ENCODE measurements at regions not wholly inside any gene's neighbourhood (a gene's known extent, or its start where the extent isn't known, plus 50 kb on each side); places are given as distances from the start of the nearest gene placed in this dataset.
"Not testable (repeated sequence)": the region's sequence is repeated elsewhere in the genome, so short reads cannot be mapped to it uniquely, and the experiment has no call there.

DNA sequence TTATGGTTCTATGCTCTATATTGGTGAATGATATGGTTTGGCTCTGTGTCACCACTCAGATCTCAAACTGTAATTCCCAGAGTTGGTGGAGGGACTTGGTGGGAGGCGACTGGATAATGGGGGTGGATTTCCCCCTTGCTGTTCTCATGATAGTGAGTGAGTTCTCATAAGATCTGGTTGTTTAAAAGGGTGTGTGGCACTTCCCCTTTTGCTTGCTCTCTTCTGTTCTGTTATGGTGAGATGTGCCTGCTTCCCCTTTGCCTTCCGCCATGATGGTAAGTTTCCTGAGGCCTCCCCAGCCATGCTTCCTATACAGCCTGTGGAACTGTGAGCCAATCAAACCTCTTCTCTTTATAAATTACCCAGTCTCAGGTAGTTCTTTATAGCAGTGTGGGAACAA is 446.6 kb upstream of the PDE3A start:
- not testable (repeated sequence) for ATAC-seq

DNA sequence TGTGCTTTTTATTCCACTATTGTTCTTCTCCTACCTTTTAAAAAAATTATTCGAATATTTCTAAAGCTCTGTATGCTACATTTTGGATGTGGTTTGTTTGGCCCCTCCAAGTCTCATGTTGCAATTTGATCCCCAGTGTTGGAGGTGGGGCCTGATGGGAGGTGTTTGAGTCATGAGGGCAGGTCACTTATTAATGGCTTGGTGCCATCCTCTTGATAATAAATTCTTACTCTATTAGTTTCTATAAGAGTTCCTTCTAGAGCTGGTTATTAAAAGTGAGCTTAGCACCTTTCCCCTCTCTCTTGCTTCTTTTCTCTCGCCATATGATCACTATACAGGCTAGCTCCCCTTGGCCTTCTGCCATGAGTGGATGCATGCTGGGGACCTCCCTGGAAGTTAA is 445.6 kb upstream of the PDE3A start:
- no peak for ATAC-seq

DNA sequence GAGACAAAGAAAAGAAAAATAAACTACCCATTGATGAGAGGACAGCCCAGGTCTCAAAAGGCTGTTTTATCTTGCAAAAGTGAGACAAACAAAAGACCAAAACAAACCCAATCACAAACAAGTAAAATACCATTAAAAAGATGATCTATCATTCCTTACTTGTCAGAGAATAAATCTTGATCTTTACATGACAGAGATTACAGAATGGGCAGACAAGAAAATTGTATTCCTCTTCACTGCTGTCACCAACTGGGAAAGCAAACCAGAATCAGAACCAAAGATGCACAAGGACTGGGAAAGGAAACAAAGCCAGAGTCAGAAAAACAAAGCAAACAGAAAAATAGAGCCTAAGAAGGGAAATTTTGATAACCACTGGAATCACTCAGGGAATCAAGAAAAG is 444.0 kb upstream of the PDE3A start:
- ATAC-seq, result no peak

DNA sequence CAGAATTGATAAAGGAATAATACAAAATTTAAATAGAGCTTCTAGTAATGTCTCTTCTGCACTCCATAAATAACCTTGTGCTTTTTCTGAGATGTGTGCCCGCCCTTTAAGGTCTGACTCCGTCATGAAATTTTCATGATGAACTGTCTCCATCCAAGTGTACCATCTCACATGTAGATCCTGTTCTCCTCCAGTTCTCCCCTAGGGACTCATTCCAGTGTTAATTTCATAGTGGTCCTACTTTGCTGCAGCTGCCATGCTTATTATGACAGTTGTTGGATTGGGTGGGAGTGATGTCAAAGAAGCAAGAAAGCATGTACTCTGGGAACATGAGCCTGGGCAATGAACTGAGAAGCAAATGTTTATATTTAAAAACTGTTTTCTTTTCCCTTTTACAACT is 442.5 kb upstream of the PDE3A start:
- no peak for ATAC-seq

DNA sequence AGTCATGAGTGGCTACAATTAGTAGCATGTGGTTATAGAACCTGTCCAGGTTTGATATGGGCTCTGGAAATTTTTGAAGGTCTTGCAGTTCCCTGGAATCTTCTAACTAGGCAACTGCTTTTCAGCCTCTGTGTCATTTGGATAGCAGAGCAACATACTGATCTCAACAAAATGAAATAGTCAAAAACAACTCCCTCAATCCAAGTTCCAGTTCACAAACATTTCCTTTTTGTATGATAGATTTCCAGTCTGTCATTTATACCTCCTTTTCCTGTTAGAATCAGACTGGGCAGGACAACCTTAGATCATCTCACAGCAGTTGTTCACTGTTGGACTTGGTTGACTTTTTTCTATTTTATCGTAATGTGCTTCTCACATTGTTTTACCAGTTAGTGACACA is 442.1 kb upstream of the PDE3A start:
- ATAC-seq, result no peak

DNA sequence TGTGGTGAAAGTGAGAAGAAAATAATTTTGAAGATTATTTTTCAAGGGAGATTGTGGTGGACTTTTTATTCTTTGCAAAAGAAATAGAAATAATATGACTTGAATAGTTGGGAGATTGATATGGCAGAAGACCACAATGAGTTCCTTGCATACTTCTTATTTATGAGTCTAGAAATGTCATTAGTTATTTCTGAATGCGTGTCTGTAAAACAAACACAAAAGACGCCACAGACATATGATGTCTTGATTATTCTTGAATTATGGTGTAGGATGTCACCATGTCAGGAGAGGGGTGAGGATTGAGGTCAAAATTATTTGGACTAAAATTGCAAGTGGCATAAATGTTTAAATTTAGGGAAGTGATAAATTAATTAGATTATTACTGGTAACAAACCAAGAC is 440.7 kb upstream of the PDE3A start:
- ATAC-seq, result no peak

DNA sequence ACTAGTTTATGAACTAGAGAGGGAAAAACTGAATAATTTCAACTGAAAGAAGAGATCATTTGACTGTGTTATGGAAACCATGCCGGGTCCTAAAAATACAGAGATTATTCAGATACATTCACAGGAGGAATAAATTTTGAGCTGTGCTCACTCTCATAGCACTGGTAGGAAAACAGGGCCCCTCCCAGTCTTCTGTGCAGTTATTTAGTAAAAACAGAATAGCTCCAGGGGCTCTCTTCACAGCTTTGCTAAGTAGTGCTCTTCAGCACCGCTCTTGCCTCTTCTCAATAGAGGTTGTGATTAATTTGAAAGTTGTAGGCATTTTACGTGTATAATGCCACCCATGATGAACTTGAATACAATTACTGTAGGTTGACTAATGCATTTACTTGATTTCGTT is 435.9 kb upstream of the PDE3A start:
- no peak for ATAC-seq

DNA sequence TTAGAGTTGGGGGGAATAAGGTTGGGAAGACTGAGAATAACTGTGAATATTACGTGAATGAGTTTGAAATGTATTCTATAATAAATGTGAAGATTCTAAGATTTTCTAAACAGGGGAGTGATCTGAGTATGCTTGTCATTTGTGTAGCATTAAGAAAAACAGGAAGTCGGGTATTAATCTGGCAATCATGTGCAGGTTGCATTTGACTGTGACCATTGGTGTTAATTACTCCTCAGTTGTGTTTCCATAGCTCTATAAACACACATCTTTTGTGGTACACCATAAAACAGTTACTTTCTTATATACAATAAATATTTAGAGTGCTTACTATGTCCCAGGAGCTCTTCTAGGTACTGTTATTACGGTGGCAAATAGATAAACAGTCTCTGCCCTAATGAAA is 434.4 kb upstream of the PDE3A start:
- no peak for ATAC-seq

DNA sequence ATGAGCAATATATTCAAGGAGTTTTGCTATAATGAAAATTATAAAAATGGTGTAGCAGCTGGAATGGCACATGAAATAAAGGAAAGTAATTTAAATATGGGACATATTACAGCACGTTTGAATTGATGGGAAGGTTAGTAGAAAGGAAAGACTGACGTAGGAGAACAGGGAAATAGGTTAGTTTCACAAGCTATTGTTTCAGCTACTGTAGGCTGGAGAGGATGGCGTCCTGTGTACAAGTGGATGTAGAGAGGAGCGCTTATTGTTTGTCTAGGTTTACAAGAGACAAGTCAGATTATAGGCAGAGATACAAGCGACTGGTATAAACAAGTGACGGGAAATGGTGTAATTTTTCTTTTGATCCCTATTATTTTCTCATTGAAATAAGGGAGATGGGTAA is 431.2 kb upstream of the PDE3A start:
- ATAC-seq, result no peak

DNA sequence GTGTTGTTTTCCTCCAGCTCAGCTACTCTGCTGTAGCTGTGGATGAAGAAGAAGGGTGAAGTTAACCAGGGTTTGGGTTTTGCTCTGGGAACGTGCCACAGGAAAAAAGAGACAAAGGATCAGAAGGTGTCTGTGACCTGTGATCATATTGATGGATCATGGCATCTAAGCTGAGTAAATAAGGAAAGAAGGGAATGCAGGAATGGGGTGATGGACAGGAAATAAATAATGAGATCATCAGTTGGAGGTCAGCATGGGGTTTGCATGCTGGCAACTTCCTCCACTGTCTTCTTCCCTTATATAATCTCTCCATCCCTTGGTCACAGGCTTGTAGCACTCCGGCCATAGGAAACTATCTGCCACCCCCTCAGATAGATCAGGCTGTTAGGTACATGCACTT is 430.3 kb upstream of the PDE3A start:
- ATAC-seq, result no peak

DNA sequence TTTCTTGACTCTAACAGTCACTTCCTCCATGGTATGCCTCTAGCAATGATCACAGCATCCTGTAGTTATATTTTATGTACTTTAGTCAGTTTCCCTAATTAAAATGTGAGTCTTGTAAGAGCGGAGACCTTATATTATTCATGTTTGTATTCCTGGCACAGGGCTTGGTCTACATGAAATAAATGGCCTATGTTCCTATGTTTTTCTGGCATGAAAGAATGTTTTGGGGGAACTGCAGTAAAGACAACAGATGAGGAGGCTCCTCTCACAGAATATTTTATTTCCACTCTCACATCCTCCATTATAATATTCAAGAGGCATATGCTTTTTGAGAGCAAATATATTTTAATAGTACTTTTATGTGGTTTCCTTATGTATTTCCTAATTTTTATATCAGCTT is 429.8 kb upstream of the PDE3A start:
- no peak for ATAC-seq

DNA sequence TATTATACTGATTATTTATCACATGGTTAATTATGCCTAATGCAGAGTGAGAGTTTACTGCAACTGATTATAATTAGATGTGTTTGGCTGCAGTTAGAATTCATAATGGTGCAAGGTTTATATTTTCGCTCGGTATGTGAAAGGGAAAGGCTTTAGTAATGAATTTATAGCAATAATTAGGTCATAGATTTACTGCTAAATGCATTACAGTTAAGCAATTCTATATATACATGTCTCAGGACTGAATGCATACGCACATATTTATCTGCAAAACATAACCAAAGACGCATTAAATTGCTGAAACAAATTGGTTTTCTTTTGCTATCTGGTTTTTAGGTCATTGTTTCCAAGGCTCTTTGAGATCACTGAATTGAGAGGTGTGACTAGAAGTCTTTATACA is 428.1 kb upstream of the PDE3A start:
- ATAC-seq, result no peak

DNA sequence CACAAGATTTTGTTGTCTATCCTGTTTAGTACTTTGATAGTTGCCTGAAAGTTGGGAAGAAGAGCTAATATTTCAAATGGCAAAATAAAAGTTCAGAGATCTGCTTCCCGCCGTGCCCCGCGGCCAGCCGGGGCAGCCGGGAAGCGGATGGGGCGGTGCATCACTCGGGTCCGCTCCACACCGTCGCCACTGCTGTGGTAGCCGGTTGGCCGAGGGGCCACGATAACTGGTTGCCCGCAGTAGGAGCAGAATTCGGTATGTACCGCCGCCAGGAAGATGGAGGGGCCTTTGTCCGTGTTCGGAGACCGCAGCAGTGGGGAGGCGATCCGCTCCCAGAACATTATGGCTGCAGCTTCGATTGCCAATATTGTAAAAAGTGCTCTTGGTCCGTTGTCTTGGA is 427.2 kb upstream of the PDE3A start:
- ATAC-seq, result no peak

DNA sequence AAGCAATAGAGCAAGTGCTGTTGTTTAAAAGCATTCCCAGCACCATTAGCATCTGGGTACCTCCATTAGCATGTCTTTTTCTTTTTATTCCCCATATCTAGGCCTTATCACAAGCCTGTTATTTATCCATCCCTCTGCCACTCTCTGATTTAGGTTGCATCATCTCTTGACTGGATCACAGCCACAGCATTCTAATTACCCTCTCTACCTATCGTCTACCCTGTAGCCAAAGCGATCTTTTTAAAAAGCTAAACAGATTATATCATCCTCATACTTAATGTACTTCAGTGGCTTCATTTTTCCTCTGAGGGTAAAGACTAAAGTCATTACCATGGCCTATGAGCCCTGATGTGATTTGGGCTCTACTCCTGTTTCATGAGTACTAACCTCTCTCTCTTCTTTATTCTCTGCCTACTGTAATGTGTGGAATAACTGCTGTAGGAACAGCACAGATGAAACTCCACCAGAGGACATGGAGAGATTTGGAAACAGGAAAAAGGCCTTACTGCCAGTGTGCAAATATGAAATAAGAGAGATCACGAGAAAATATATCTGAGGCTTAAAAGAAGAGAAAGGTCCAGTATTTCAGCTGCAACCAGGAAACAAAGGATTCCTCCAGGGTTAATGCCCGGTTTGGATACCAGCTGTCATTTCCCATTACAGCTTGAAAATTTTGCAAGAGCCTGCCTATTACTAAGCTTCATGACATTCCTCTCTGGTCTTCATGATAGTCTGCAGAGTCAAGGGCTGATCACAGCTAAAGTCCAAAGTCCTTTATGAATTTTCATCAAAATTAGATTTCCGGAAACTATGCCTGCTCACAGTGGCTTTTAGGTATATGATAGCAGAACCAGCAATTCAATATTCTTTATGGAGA is 422.5 kb upstream of the PDE3A start:
- ATAC-seq, result no peak

DNA sequence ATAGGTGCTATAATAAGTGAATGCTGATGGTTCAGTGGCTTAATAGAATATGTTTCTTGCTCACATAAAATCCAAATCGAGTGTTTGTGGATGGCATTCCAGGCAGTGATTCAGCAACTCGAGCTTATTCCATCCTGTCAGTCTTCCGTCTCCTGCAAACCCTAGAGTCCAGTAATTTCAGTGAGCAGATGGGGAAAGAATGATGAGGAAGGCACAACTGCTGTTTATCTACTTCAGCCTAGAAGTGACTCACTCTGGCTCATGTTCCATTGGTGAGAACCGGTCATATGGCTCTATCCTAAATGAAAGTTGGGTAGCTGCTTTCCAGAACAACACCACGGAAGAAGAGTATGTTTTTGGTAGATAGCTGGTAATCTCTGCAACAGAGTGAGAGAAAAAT is 421.8 kb upstream of the PDE3A start:
- ATAC-seq, result no peak

DNA sequence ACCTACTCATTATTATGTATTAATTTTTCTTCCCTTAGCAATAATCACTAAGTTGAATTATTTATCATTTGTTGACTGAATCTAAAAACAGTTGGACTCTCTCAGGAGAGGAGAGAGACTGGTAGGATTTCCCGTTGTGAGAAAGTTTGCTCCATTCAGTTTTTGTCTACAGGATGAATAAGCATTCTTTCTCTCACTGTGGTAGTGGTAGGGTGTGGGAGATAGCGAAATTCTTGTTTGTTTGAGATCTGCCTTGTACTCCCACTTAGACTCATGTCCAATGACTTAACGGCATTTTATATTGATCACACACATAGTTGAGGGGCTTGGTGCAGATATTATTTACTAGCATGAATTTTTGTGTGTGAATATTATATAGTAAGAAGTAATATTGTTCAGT is 421.0 kb upstream of the PDE3A start:
- no peak for ATAC-seq

DNA sequence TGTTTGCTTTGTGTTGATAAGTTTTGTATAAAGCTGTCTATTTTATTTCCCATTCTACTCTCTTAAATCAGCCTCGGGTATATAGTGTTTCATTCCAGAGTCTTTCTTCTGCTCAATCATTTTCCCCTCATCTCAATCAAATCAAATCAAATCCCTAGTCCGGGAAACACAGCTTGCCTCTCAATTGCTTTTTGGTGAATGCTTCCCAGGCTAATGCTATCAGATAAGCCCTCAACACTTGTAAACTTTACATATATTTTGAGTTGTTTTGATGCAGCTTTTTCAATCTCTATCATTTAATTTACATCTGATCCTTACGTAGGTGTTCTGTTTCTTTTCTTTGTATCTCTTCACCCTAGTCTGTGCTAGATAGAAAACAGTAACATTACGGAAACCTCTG is 416.7 kb upstream of the PDE3A start:
- no peak for ATAC-seq

DNA sequence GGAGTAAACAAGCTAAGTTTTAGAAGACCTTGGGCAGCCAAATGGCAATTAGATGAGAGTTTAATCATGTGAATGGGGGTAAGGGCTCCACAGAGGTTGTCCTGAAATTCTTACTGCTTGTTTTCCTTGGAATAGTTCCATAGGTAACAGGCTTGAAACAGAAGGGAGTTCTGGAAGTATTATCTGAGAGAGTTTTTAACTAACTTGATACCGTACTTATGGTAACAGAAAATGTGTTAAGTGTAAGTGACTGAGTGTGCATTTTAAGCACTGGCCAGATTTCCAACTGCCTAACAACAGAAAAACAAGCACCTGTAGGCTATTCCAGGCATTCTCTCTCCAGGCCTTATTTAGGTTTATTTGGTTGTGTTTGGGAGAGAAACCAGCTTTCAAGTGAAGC is 414.6 kb upstream of the PDE3A start:
- no peak for ATAC-seq

DNA sequence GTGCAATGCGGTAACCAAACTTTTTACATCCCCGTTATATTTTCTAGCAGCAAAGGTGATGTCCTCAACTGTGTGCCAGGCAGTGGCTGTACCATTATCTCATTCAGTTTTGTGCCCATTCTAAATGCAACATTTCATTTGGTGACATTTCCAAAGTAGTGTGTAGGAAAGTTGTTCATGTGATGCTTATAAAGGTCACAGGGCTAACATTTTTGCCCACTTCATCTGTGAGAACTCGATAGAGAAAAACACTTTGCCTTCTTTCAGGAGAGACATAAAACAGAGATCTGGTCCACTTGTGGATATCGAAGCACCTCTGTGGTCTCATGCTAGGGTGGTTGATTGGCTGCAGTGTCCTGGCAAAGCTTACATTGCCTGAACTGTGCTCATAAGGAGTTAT is 414.2 kb upstream of the PDE3A start:
- no peak for ATAC-seq

DNA sequence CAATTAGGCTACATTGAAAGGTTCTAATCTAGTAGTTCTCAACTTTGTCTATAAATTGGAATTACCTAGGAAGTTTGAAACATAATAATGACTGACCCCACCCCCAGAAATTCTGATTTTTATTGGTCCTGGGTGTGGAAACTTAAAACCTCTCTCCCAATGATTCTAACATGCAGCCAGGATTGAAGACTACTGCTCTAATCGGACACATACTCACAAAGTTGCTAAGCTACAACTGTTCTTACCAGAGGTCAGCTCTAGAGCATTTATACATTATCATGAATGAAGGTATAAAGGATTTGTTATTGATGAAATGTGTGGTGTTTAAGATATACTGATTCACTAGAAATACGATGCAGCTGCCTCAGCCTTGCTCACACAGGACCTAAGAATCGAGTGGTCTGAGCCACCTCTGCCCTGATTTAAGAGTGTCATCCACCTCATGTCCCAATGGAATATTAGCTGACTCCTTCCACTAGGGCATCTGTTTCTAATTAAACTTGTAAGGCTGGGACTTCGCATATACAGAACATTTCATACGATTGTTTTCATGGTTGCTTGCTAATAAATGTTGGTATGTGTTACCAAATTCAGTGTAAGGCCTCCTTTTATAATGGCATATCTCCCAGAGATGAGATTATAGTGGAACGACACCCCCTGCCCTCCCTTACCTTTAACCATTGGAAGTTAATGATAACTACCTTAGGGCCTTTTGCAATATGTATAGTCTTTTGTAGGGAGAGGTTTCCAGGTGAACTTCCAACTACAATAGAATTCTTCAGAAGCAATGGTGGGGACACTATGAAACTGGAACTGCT is 410.8 kb upstream of the PDE3A start:
- no peak for ATAC-seq

DNA sequence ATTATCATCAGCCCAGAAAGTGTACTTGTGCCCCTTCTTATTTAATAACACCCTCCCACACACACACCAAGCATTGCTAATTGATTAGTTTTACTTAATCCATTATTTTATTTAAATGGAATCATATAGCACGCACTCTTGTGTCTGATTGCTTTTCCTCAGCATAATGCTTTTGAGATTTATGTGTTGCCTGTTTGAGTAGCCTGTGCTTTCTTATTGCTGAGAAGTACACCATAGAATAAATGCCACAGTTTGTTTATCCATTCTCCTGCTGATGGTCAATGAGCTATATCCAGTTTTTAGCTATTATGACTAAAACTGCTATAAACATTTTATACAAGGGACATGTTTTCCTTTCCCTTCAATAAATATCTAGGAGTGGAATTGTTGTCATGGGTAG is 409.9 kb upstream of the PDE3A start:
- ATAC-seq, result no peak

DNA sequence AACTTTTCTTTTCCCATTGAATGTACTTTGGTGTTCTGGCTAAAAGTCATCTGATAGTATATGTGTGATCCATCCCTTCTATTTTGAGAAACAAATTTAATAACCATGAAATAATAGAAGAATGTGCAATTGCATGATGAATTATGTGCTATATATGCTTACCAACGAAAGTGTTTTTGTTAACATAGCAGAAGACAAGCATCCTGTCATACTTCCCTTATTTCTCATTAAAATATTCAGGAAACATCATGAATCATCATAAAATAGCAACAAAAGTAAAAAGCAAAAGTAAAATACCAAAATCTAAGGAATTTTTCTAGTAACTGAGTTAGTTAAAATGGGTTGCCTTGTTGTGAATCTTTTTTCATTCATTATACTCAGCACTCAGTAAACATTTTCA is 409.0 kb upstream of the PDE3A start:
- ATAC-seq, result no peak

DNA sequence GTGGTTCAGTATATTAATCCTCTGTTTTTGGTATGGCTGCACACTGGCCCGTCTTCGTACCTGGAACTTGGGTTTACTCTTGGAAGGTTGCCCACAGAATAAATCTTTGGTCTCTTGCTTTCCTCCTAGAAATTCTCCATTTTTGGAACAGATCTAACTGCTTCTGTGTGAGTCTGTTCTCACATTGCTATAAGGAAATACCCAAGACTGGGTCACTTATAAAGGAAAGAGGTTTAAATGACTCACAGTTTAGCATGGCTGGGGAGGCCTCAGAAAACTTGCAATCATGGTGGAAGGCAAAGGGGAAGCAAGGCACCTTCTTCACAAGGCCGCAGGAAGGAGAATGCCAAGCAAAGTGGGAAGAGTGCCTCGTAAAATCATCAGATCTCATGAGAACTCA is 407.8 kb upstream of the PDE3A start:
- no peak for ATAC-seq

DNA sequence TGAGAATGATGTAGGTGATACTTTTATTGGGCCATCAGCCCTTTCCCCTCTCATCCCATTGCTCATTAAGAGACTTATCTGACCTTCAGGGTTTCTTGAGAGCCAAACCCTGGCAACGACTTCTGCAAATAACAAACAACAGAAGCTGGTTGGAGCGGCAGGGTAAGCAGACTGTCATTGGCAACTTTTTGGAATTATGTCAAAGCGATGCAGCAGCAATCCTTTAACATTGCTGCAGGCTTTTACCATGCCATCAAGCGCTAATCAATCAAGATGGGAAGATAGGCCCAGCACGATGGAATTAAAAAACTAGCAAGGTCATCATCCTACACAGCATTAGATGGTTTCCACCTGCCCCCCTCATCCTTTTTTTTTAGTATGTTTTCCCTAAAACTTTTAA is 406.1 kb upstream of the PDE3A start:
- ATAC-seq, result no peak

All from esophagus mucosa (tissue), 1 donor.